GM21576 (cell line): ENCODE measurements at regions not wholly inside any gene's neighbourhood (a gene's known extent, or its start where the extent isn't known, plus 50 kb on each side); places are given as distances from the start of the nearest gene placed in this dataset.

Source experiments
- ATAC-seq: cut with Tn5 transposase; IDR thresholded peaks from one replicate; pipeline ENCODE4 v1.9.1; 2021; ENCODE audit warnings: mild to moderate bottlenecking, moderate library complexity; ENCODE audit not compliant: unreplicated experiment

GRCh38 chr3:76061654-76062053 lies 276.3 kb upstream of the ZNF717 start:
- no peak for ATAC-seq

GRCh38 chr3:76063019-76063418 lies 277.7 kb upstream of the ZNF717 start:
- no peak for ATAC-seq

- ATAC-seq: no peak
Observed at GRCh38 chr3:76063811-76064210, 278.5 kb upstream of the ZNF717 start.

GRCh38 chr3:76065964-76066363 lies 280.6 kb upstream of the ZNF717 start:
- no peak for ATAC-seq

- ATAC-seq: no peak
Observed at GRCh38 chr3:76078101-76078500, 292.8 kb upstream of the ZNF717 start.

GRCh38 chr3:76083992-76084391 lies 298.6 kb upstream of the ZNF717 start:
- ATAC-seq: no peak

- no peak for ATAC-seq
Observed at GRCh38 chr3:76096036-76096435, 310.7 kb upstream of the ZNF717 start.

- ATAC-seq: no peak
Observed at GRCh38 chr3:76096836-76097588, 311.7 kb upstream of the ZNF717 start.

GRCh38 chr3:76097589-76097969 lies 312.2 kb upstream of the ZNF717 start:
- ATAC-seq: no peak

GRCh38 chr3:76099956-76100355 lies 314.6 kb upstream of the ZNF717 start:
- ATAC-seq: no peak

- no peak for ATAC-seq
Observed at GRCh38 chr3:76107935-76108570, 322.7 kb upstream of the ZNF717 start.

- no peak for ATAC-seq
Observed at GRCh38 chr3:76111808-76112207, 326.5 kb upstream of the ZNF717 start.

GRCh38 chr3:76122007-76122406 lies 336.7 kb upstream of the ZNF717 start:
- ATAC-seq: no peak

- ATAC-seq: no peak
Observed at GRCh38 chr3:76129441-76129840, 344.1 kb upstream of the ZNF717 start.

GRCh38 chr3:76131396-76132153 lies 346.2 kb upstream of the ZNF717 start:
- no peak for ATAC-seq

- no peak for ATAC-seq
Observed at GRCh38 chr3:76132154-76132470, 346.8 kb upstream of the ZNF717 start.

- no peak for ATAC-seq
Observed at GRCh38 chr3:76134166-76134565, 348.8 kb upstream of the ZNF717 start.

GRCh38 chr3:76138921-76139320 lies 353.6 kb upstream of the ZNF717 start:
- no peak for ATAC-seq

GRCh38 chr3:76147846-76148245 lies 362.5 kb upstream of the ZNF717 start:
- ATAC-seq: no peak

- ATAC-seq: no peak
Observed at GRCh38 chr3:76152028-76152427, 366.7 kb upstream of the ZNF717 start.

- no peak for ATAC-seq
Observed at GRCh38 chr3:76161856-76162255, 376.5 kb upstream of the ZNF717 start.

- no peak for ATAC-seq
Observed at GRCh38 chr3:76171647-76172046, 386.3 kb upstream of the ZNF717 start.
